Nephron progenitor cell (in vitro differentiated cells): ENCODE measurements at regions not wholly inside any gene's neighbourhood (a gene's known extent, or its start where the extent isn't known, plus 50 kb on each side); places are given as distances from the start of the nearest gene placed in this dataset.

Experiments
- DNase-seq: peaks from one replicate; pipeline ENCODE4 v3.0.0; 2021
- H3K27ac Mint-ChIP-seq: 2 replicates; pipeline ENCODE4 v1.8.0; 2021; ENCODE audit warnings: mild to moderate bottlenecking, moderate library complexity, mixed read lengths
- H3K27me3 Mint-ChIP-seq: 2 replicates; pipeline ENCODE4 v1.8.0; 2021; ENCODE audit warnings: mild to moderate bottlenecking, low read depth, mixed read lengths; ENCODE audit not compliant: poor library complexity
- H3K36me3 Mint-ChIP-seq: 2 replicates; pipeline ENCODE4 v1.8.0; 2021; ENCODE audit warnings: low read depth, mixed read lengths
- H3K4me1 Mint-ChIP-seq: 2 replicates; pipeline ENCODE4 v1.8.0; 2021; ENCODE audit warnings: mixed read lengths
- H3K4me3 Mint-ChIP-seq: 2 replicates; pipeline ENCODE4 v1.8.0; 2021; ENCODE audit warnings: mild to moderate bottlenecking, moderate library complexity, mixed read lengths
- H3K9me3 Mint-ChIP-seq: 2 replicates; pipeline ENCODE4 v1.8.0; 2021; ENCODE audit warnings: mild to moderate bottlenecking, moderate library complexity, mixed read lengths
- TF ChIP-seq, protein P1 (sequence below): fragments of 200-600 bp; sonication (generic); IDR thresholded peaks from 2 replicates; pipeline ENCODE4 v1.5.0; 2021; ENCODE audit warnings: antibody characterized with exemption

DNA sequence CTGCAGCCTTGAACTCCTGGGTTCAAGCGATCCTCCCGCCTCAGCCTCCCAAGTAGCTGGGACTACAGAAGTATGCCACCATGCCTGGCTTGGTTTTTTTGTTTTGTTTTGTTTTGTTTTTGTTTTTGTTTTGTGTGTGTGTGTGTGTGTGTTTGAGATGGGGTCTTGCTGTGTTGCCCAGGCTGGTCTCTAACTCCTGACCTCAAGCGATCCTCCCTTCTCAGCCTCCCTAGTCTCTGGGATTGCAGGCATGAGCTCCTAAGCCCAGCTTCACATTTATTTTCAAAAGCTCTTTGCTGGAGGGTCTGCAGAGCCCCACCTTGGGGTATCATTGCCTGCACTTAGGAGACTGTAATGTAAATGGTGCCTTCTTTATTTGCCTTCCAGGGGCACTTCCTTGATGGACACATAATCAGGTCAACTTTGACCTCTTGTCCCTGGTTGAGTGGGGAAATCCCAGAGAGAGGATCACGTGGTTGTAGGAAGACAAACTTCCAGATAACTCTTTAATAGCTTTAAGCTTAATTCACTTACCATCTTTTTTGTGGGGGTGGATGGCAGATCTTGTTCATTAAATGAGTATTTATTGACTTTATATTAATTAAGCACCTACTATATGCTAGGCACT, 72.9 kb upstream of the NPAS1 start:
- TF ChIP-seq, protein P1, sequence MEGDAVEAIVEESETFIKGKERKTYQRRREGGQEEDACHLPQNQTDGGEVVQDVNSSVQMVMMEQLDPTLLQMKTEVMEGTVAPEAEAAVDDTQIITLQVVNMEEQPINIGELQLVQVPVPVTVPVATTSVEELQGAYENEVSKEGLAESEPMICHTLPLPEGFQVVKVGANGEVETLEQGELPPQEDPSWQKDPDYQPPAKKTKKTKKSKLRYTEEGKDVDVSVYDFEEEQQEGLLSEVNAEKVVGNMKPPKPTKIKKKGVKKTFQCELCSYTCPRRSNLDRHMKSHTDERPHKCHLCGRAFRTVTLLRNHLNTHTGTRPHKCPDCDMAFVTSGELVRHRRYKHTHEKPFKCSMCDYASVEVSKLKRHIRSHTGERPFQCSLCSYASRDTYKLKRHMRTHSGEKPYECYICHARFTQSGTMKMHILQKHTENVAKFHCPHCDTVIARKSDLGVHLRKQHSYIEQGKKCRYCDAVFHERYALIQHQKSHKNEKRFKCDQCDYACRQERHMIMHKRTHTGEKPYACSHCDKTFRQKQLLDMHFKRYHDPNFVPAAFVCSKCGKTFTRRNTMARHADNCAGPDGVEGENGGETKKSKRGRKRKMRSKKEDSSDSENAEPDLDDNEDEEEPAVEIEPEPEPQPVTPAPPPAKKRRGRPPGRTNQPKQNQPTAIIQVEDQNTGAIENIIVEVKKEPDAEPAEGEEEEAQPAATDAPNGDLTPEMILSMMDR = no peak
- no peak overlapping the region for H3K27ac Mint-ChIP-seq

GRCh38 chr19:46947866-46948265, 71.8 kb upstream of the NPAS1 start:
- Mint-ChIP-seq H3K4me1 (peaks cover 50% of the 10 kb centered on the region), H3K36me3 (peaks cover 70% of the 10 kb centered on the region), H3K27me3 (no peaks in the 10 kb centered on the region), H3K27ac (peak overlapping the region; percentile 77), H3K9me3 (no peaks in the 10 kb centered on the region), H3K4me3 (no peak overlapping the region)
- TF ChIP-seq, protein P1 = no peak
- no peak for DNase-seq

More for the DNA sequence above, 72.9 kb upstream of the NPAS1 start:
- no peak for DNase-seq
- H3K36me3 Mint-ChIP-seq = peaks cover 66% of the 10 kb centered on the region
- H3K27me3 Mint-ChIP-seq = no peaks in the 10 kb centered on the region
- H3K4me3 Mint-ChIP-seq = no peak overlapping the region
- no peaks in the 10 kb centered on the region for H3K9me3 Mint-ChIP-seq
- peaks cover 50% of the 10 kb centered on the region for H3K4me1 Mint-ChIP-seq

- no peak overlapping the region for H3K4me3 Mint-ChIP-seq
- H3K27me3 Mint-ChIP-seq = no peaks in the 10 kb centered on the region
- peaks cover 4% of the 10 kb centered on the region for H3K9me3 Mint-ChIP-seq
- TF ChIP-seq, protein P1 = no peak
- H3K27ac Mint-ChIP-seq = peak overlapping the region; percentile 18
- peaks cover 88% of the 10 kb centered on the region for H3K36me3 Mint-ChIP-seq
- peaks cover 39% of the 10 kb centered on the region for H3K4me1 Mint-ChIP-seq
- no peak for DNase-seq
These were observed 69.0 kb upstream of the NPAS1 start for GRCh38 chr19:46950526-46951170.

DNA sequence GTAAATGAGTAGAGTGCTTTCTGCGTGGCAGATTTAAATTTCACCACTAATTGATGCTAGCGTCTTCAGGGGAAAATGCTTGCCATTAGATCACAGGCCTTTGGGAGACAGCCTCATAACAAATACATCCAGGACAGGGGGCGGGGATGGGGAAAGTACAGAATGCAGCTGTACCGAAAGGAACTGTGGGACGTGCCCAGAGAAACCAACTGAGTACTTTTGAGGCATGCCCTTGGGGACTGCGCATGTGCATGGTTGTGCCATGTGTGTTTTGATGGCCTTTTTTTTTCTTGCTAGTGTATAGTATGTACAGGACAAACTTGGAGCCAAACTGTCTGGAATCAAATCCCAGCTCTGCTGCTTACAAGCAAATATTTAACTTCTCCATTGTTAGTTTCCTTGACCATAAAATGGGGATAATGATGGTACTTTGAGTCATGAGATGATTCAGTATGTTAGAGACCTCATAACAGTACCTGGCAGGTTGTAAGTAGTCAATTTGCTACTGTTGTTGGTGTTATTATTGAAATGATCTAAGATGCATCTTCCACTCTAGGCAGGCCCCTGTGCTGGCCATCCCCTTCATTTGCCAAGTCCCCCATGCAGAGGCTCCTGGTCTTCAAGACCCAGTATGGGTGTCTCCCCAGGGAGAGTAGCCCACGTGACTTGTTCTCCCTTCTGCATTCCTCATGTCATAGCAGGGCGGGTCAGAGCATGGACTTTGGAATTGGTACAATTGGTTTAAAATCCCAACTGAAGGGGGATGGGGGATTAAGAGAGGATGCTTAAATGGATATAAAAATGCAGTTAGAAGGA, 68.3 kb upstream of the NPAS1 start:
- no peak for DNase-seq
- Mint-ChIP-seq H3K36me3 (peaks cover 85% of the 10 kb centered on the region), H3K4me3 (no peak overlapping the region), H3K27ac (peak overlapping the region; percentile 14), H3K9me3 (peaks cover 4% of the 10 kb centered on the region), H3K4me1 (peaks cover 33% of the 10 kb centered on the region), H3K27me3 (no peaks in the 10 kb centered on the region)
- TF ChIP-seq, protein P1 = no peak

- no peaks in the 10 kb centered on the region for H3K27me3 Mint-ChIP-seq
- H3K9me3 Mint-ChIP-seq = peaks cover 8% of the 10 kb centered on the region
- H3K27ac Mint-ChIP-seq = no peak overlapping the region
- TF ChIP-seq, protein P1 = no peak
- no peak for DNase-seq
- no peak overlapping the region for H3K4me3 Mint-ChIP-seq
- H3K36me3 Mint-ChIP-seq = peaks cover 79% of the 10 kb centered on the region
- H3K4me1 Mint-ChIP-seq = peaks cover 38% of the 10 kb centered on the region
These were observed 66.8 kb upstream of the NPAS1 start for GRCh38 chr19:46952874-46953273.
